Endodermal cell (in vitro differentiated cells): ENCODE measurements at regions not wholly inside any gene's neighbourhood (a gene's known extent, or its start where the extent isn't known, plus 50 kb on each side); places are given as distances from the start of the nearest gene placed in this dataset.

Experiments used
- DNase-seq: peaks from one replicate; pipeline ENCODE4 v3.0.0-alpha.2; 2017
- H3K27ac ChIP-seq: 2 replicates; pipeline ENCODE4 v1.5.1; 2013; ENCODE audit warnings: mild to moderate bottlenecking, low read depth, low read length, moderate library complexity
- H3K27me3 ChIP-seq: 2 replicates; pipeline ENCODE4 v1.6.1; 2013; ENCODE audit warnings: mild to moderate bottlenecking, low read length, moderate library complexity; ENCODE audit not compliant: insufficient read depth, control insufficient read depth, poor library complexity, severe bottlenecking
- H3K36me3 ChIP-seq: 2 replicates; pipeline ENCODE4 v1.7.0; 2013; ENCODE audit warnings: mild to moderate bottlenecking, low read length, moderate library complexity; ENCODE audit not compliant: control insufficient read depth, insufficient read depth
- H3K4me1 ChIP-seq: one replicate; pipeline ENCODE4 v1.7.0; 2013; ENCODE audit warnings: low read length; ENCODE audit not compliant: control insufficient read depth, insufficient read depth
- H3K4me3 ChIP-seq: 2 replicates; pipeline ENCODE4 v1.5.1; 2013; ENCODE audit warnings: mild to moderate bottlenecking, low read length, moderate library complexity
- H3K9ac ChIP-seq: 2 replicates; pipeline ENCODE4 v1.6.1; 2013; ENCODE audit warnings: mild to moderate bottlenecking, low read length, moderate library complexity; ENCODE audit not compliant: poor library complexity, severe bottlenecking; ENCODE audit errors: extremely low read depth
- H3K9me3 ChIP-seq: 2 replicates; pipeline ENCODE4 v1.6.1; 2013; ENCODE audit warnings: mild to moderate bottlenecking, low read length, moderate library complexity; ENCODE audit not compliant: control insufficient read depth
- H3K27ac Mint-ChIP-seq: 2 replicates; pipeline ENCODE4 v1.8.0; 2020; ENCODE audit warnings: mixed read lengths
- H3K27me3 Mint-ChIP-seq: 2 replicates; pipeline ENCODE4 v1.8.0; 2021; ENCODE audit warnings: mild to moderate bottlenecking, mixed read lengths; ENCODE audit not compliant: insufficient read depth
- H3K36me3 Mint-ChIP-seq: 2 replicates; pipeline ENCODE4 v1.8.0; 2020; ENCODE audit warnings: low read depth, mixed read lengths
- H3K4me1 Mint-ChIP-seq: 2 replicates; pipeline ENCODE4 v1.8.0; 2020; ENCODE audit warnings: mixed read lengths
- H3K4me3 Mint-ChIP-seq: 2 replicates; pipeline ENCODE4 v1.8.0; 2020; ENCODE audit warnings: mild to moderate bottlenecking, moderate library complexity, mixed read lengths
- H3K9me3 Mint-ChIP-seq: 2 replicates; pipeline ENCODE4 v1.8.0; 2020; ENCODE audit warnings: mild to moderate bottlenecking, mixed read lengths
- WGBS, 2 experiments: methylation state at CpG; one replicate each; pipeline versions ENCODE4 v1.1.5 to v1.1.7; 2013; ENCODE audit warnings: missing lambda C conversion rate in 2 of 2, mixed read lengths in 1 of 2; ENCODE audit not compliant: insufficient coverage in 1 of 2, insufficient read length in 1 of 2; 5-methylcytosine and 5-hydroxymethylcytosine counted together
- TF ChIP-seq, protein P1 (sequence below): fragments of 200-600 bp; sonication (generic); conservative IDR thresholded peaks from 2 replicates; pipeline ENCODE4 v1.5.0; 2021; ENCODE audit warnings: antibody characterized with exemption, mild to moderate bottlenecking

DNA sequence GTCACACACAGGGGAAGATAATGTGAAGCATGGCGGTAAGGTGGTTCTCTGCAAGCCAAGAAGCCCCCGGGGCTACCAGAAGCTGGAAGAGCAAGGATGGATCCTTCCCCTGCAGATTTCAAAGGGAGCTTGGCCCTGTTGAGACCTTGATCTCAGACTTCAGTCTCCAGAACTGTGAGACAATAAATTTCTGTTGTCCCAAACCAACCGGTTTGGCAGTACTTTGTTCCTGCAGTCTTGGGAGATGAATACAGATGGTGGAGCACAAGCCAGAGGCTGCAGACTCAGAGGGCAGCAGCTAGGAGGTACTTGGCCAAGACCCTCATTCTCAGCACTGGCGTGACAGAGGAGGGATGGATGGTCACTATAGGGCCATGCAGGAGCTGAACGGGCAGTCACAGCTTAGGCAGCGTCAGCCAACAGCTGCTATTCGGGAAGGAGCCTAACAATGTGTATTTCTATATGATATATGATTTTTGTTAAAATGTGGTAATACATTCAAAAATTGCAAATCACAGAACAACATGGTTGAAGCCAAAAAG is 387.3 kb downstream of the TNS3 start:
- no peaks in the 10 kb centered on the region for H3K9me3 Mint-ChIP-seq
- WGBS, 2 experiments = 95% methylated on average over 2 to 7 of the region's 7 CpGs
- H3K27ac Mint-ChIP-seq = no peak overlapping the region

GRCh38 chr7:47192978-47193377 is 388.9 kb downstream of the TNS3 start:
- whole genome bisulfite sequencing, 2 experiments = 83 to 88% methylated on average over 4 of the region's 4 CpGs
- DNase-seq = no peak
- H3K9ac ChIP-seq = no peak overlapping the region
- H3K36me3 Mint-ChIP-seq = no peaks in the 10 kb centered on the region
- H3K27me3 Mint-ChIP-seq = peaks cover 2% of the 10 kb centered on the region
- H3K4me1 Mint-ChIP-seq = peaks cover 39% of the 10 kb centered on the region
- H3K27ac Mint-ChIP-seq = no peak overlapping the region
- H3K36me3 ChIP-seq = no peaks in the 10 kb centered on the region
- no peaks in the 10 kb centered on the region for H3K27me3 ChIP-seq
- no peaks in the 10 kb centered on the region for H3K9me3 Mint-ChIP-seq
- H3K4me3 ChIP-seq = no peak overlapping the region
- TF ChIP-seq, protein P1, sequence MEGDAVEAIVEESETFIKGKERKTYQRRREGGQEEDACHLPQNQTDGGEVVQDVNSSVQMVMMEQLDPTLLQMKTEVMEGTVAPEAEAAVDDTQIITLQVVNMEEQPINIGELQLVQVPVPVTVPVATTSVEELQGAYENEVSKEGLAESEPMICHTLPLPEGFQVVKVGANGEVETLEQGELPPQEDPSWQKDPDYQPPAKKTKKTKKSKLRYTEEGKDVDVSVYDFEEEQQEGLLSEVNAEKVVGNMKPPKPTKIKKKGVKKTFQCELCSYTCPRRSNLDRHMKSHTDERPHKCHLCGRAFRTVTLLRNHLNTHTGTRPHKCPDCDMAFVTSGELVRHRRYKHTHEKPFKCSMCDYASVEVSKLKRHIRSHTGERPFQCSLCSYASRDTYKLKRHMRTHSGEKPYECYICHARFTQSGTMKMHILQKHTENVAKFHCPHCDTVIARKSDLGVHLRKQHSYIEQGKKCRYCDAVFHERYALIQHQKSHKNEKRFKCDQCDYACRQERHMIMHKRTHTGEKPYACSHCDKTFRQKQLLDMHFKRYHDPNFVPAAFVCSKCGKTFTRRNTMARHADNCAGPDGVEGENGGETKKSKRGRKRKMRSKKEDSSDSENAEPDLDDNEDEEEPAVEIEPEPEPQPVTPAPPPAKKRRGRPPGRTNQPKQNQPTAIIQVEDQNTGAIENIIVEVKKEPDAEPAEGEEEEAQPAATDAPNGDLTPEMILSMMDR = no peak
- peaks cover 13% of the 10 kb centered on the region for H3K4me1 ChIP-seq
- no peak overlapping the region for H3K4me3 Mint-ChIP-seq
- no peak overlapping the region for H3K27ac ChIP-seq
- H3K9me3 ChIP-seq = no peaks in the 10 kb centered on the region

More for the DNA sequence above, 387.3 kb downstream of the TNS3 start:
- Mint-ChIP-seq H3K4me3 (no peak overlapping the region), H3K4me1 (peaks cover 28% of the 10 kb centered on the region), H3K36me3 (no peaks in the 10 kb centered on the region), H3K27me3 (peaks cover 2% of the 10 kb centered on the region)
- Histone ChIP-seq H3K27me3 (no peaks in the 10 kb centered on the region), H3K9me3 (no peaks in the 10 kb centered on the region), H3K4me3 (no peak overlapping the region), H3K27ac (no peak overlapping the region), H3K9ac (no peak overlapping the region), H3K4me1 (peaks cover 13% of the 10 kb centered on the region), H3K36me3 (no peaks in the 10 kb centered on the region)
- TF ChIP-seq, protein P1 = no peak
- DNase-seq = no peak

- no peak overlapping the region for H3K4me3 Mint-ChIP-seq
- 91 to 95% methylated on average over 7 to 9 of the region's 9 CpGs for WGBS, 2 experiments
- no peaks in the 10 kb centered on the region for H3K36me3 ChIP-seq
Observed at GRCh38 chr7:47191876-47192291, 390.0 kb downstream of the TNS3 start.

More at GRCh38 chr7:47191876-47192291, 390.0 kb downstream of the TNS3 start:
- Histone ChIP-seq H3K9me3 (no peaks in the 10 kb centered on the region), H3K4me3 (no peak overlapping the region), H3K27ac (no peak overlapping the region), H3K9ac (no peak overlapping the region), H3K4me1 (peaks cover 13% of the 10 kb centered on the region), H3K27me3 (no peaks in the 10 kb centered on the region)
- H3K27ac Mint-ChIP-seq = no peak overlapping the region
- no peaks in the 10 kb centered on the region for H3K9me3 Mint-ChIP-seq
- TF ChIP-seq, protein P1 = no peak
- no peaks in the 10 kb centered on the region for H3K36me3 Mint-ChIP-seq
- peaks cover 2% of the 10 kb centered on the region for H3K27me3 Mint-ChIP-seq
- DNase-seq = no peak
- peaks cover 40% of the 10 kb centered on the region for H3K4me1 Mint-ChIP-seq
